ENCODE measurements at regions not wholly inside any gene's neighbourhood (a gene's known extent, or its start where the extent isn't known, plus 50 kb on each side); places are given as distances from the start of the nearest gene placed in this dataset.
"Not testable (repeated sequence)": the region's sequence is repeated elsewhere in the genome, so short reads cannot be mapped to it uniquely, and the experiment has no call there.

GRCh38 chr17:74133740-74134139, 69.7 kb upstream of the RPL38 start:
- H3K27me3 Mint-ChIP-seq (ENCODE audit: unreplicated experiment) = peaks cover 5% of the 10 kb centered on the region
- no peak for TF ChIP-seq CTCF (IDR thresholded peaks at IDR 0.05; ENCODE audit: partially characterized antibody, unreplicated experiment)
- H3K36me3 Mint-ChIP-seq (ENCODE audit: unreplicated experiment) = peaks cover 10% of the 10 kb centered on the region
- H3K4me1 Mint-ChIP-seq (ENCODE audit: low read depth, unreplicated experiment) = peaks cover 14% of the 10 kb centered on the region
- no peak overlapping the region for H3K27ac Mint-ChIP-seq (ENCODE audit: unreplicated experiment)
- H3K4me3 Mint-ChIP-seq (ENCODE audit: unreplicated experiment) = peak overlapping the region; percentile 42
- H3K9me3 Mint-ChIP-seq (ENCODE audit: unreplicated experiment) = peaks cover 12% of the 10 kb centered on the region
- DNase-seq = no peak

- H3K4me1 Mint-ChIP-seq (ENCODE audit: low read depth, unreplicated experiment) = peaks cover 13% of the 10 kb centered on the region
- H3K4me3 Mint-ChIP-seq (ENCODE audit: unreplicated experiment); DNase-seq; H3K27ac Mint-ChIP-seq (ENCODE audit: unreplicated experiment); H3K27me3 Mint-ChIP-seq (ENCODE audit: unreplicated experiment): not testable (repeated sequence)
- H3K9me3 Mint-ChIP-seq (ENCODE audit: unreplicated experiment) = peaks cover 13% of the 10 kb centered on the region
- peaks cover 14% of the 10 kb centered on the region for H3K36me3 Mint-ChIP-seq (ENCODE audit: unreplicated experiment)
Observed at GRCh38 chr17:74134234-74134633, 69.2 kb upstream of the RPL38 start.

GRCh38 chr17:74134991-74135390, 68.5 kb upstream of the RPL38 start:
- no peak for TF ChIP-seq CTCF (IDR thresholded peaks at IDR 0.05; ENCODE audit: partially characterized antibody, unreplicated experiment)
- no peak overlapping the region for H3K4me3 Mint-ChIP-seq (ENCODE audit: unreplicated experiment)
- peaks cover 12% of the 10 kb centered on the region for H3K4me1 Mint-ChIP-seq (ENCODE audit: low read depth, unreplicated experiment)
- no peak overlapping the region for H3K27ac Mint-ChIP-seq (ENCODE audit: unreplicated experiment)
- H3K36me3 Mint-ChIP-seq (ENCODE audit: unreplicated experiment) = peaks cover 17% of the 10 kb centered on the region
- peaks cover 15% of the 10 kb centered on the region for H3K9me3 Mint-ChIP-seq (ENCODE audit: unreplicated experiment)
- peaks cover 5% of the 10 kb centered on the region for H3K27me3 Mint-ChIP-seq (ENCODE audit: unreplicated experiment)
- DNase-seq = no peak

GRCh38 chr17:74135391-74136167, 67.9 kb upstream of the RPL38 start:
- no peak for DNase-seq
- H3K4me3 Mint-ChIP-seq (ENCODE audit: unreplicated experiment) = no peak overlapping the region
- H3K36me3 Mint-ChIP-seq (ENCODE audit: unreplicated experiment) = peaks cover 23% of the 10 kb centered on the region
- peaks cover 5% of the 10 kb centered on the region for H3K27me3 Mint-ChIP-seq (ENCODE audit: unreplicated experiment)
- TF ChIP-seq CTCF (IDR thresholded peaks at IDR 0.05; ENCODE audit: partially characterized antibody, unreplicated experiment) = no peak
- H3K27ac Mint-ChIP-seq (ENCODE audit: unreplicated experiment) = no peak overlapping the region
- peaks cover 16% of the 10 kb centered on the region for H3K9me3 Mint-ChIP-seq (ENCODE audit: unreplicated experiment)
- H3K4me1 Mint-ChIP-seq (ENCODE audit: low read depth, unreplicated experiment) = peaks cover 12% of the 10 kb centered on the region

GRCh38 chr17:74137416-74137815, 66.1 kb upstream of the RPL38 start:
- Mint-ChIP-seq H3K27ac (ENCODE audit: unreplicated experiment) (peak overlapping the region; percentile 35), H3K27me3 (ENCODE audit: unreplicated experiment) (peaks cover 7% of the 10 kb centered on the region), H3K36me3 (ENCODE audit: unreplicated experiment) (peaks cover 32% of the 10 kb centered on the region), H3K4me3 (ENCODE audit: unreplicated experiment) (peak overlapping the region; percentile 13), H3K9me3 (ENCODE audit: unreplicated experiment) (peaks cover 15% of the 10 kb centered on the region), H3K4me1 (ENCODE audit: low read depth, unreplicated experiment) (peaks cover 12% of the 10 kb centered on the region)
- no peak for DNase-seq
- TF ChIP-seq CTCF (IDR thresholded peaks at IDR 0.05; ENCODE audit: partially characterized antibody, unreplicated experiment) = no peak

Measured in glutamatergic neuron (in vitro differentiated cells).